SJSA1 (cell line): ENCODE measurements at regions not wholly inside any gene's neighbourhood (a gene's known extent, or its start where the extent isn't known, plus 50 kb on each side); places are given as distances from the start of the nearest gene placed in this dataset.

Source experiments
- DNase-seq, 2 experiments: peaks; one replicate each; pipeline ENCODE4 v3.0.0-alpha.2; 2015 to 2020; ENCODE audit warnings: low spot score in 2 of 2, low read depth in 1 of 2
- H3K27ac ChIP-seq: fragments of 250-450 bp; sonication (Bioruptor Pico); 2 replicates; pipeline ENCODE4 v1.5.1; 2020; ENCODE audit warnings: mild to moderate bottlenecking, moderate library complexity
- H3K27me3 ChIP-seq: fragments of 250-450 bp; sonication (Bioruptor Pico); replicated peaks from 2 replicates; pipeline ENCODE4 v1.5.1; 2020; ENCODE audit warnings: mild to moderate bottlenecking, moderate library complexity
- H3K36me3 ChIP-seq: fragments of 250-450 bp; sonication (Bioruptor Pico); 2 replicates; pipeline ENCODE4 v1.5.1; 2020; ENCODE audit warnings: mild to moderate bottlenecking
- H3K4me1 ChIP-seq: fragments of 250-450 bp; sonication (Bioruptor Pico); replicated peaks from 2 replicates; pipeline ENCODE4 v1.6.1; 2021; ENCODE audit warnings: mild to moderate bottlenecking
- H3K4me3 ChIP-seq: fragments of 250-450 bp; sonication (Bioruptor Pico); 2 replicates; pipeline ENCODE4 v1.5.1; 2020; ENCODE audit warnings: mild to moderate bottlenecking
- H3K9me3 ChIP-seq: fragments of 250-450 bp; sonication (Bioruptor Pico); replicated peaks from 2 replicates; pipeline ENCODE4 v1.5.1; 2020; ENCODE audit warnings: mild to moderate bottlenecking

DNA sequence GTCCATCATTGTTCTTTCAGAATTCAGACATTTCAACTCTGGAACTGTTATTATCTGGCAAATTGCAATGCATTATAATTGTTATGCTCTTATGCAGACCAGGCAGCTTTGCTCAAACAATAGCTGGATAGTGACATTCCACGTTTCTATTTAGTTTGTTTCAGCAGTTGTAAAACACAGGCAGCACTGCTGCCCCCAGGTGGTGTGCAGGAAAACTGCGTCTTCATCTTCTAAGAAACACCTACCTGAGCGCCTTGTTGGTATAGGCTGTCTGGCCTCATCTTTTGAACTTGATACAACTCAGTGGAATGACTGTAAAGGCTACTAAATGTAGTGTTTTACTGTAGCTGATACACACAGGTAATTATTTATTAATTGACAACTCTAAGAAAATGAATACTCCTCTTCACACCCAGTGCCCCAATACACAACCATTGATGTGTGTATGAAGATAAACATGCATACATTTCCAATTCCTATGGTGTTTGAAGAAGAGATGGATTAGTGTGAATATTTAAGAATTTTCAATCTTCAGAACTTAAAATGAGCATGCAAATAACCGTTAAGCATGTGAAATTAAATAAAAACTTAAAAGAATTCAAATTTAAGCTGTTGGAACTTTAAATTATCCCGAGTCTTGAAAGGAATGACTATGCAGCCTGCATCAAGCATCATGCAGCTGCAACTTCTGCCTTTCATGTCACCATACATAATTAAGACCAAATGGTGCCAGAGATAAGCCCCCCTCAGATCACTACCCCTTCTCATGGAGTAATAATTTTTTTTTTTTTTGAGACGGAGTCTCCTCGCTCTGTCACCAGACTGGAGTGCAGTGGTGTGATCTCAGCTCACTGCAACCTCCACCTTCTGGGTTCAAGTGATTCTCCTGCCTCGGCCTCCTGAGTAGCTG, 85.6 kb downstream of the CD8B2 start:
- Histone ChIP-seq H3K27ac (no peak overlapping the region), H3K4me3 (no peak overlapping the region), H3K27me3 (no peaks in the 10 kb centered on the region), H3K4me1 (no peaks in the 10 kb centered on the region), H3K9me3 (no peaks in the 10 kb centered on the region), H3K36me3 (no peaks in the 10 kb centered on the region)
- no peak for DNase-seq

DNA sequence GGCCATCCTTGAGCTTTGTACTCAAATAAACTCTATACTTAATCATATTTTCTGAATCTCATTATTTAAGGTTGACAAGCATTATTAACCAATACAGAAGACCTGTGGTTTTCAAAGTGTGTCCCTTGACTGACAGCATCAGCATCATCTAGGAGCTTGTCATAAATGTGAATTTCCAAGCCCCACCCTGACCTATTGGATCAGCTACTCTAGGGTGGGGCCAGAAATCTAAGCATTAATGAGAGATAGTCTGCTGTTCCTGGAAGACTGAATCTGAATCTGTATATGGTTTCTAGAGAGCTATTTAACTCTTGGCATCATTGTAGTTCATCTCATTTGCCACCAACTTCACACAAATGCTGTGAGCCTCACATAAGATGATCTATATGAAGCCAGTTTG, 86.6 kb downstream of the CD8B2 start:
- no peak for DNase-seq
- Histone ChIP-seq H3K4me1 (no peaks in the 10 kb centered on the region), H3K9me3 (no peaks in the 10 kb centered on the region), H3K36me3 (no peaks in the 10 kb centered on the region), H3K27me3 (no peaks in the 10 kb centered on the region), H3K27ac (no peak overlapping the region), H3K4me3 (no peak overlapping the region)

GRCh38 chr2:106575955-106576354, 88.8 kb downstream of the CD8B2 start:
- Histone ChIP-seq H3K36me3 (no peaks in the 10 kb centered on the region), H3K27me3 (no peaks in the 10 kb centered on the region), H3K27ac (no peak overlapping the region), H3K4me1 (no peaks in the 10 kb centered on the region), H3K9me3 (no peaks in the 10 kb centered on the region), H3K4me3 (no peak overlapping the region)
- no peak for DNase-seq

DNA sequence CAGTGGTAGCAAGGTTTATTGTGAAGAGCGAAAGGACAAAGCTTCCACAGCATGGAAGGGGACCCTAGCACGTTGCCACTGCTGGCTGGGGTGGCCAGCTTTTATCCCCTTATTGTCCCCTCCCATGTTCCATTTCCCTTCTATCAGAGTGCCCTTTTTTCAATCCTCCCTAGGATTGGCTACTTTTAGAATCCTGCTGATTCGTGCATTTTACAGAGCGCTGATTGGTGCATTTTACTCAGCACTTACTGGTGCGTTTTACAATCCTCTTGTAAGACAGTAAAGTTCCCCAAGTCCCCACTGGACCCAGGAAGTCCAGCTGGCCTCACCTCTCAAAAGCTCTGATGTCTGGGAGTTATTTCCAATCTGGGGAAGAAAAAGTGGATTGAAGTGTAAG, 90.1 kb downstream of the CD8B2 start:
- no peak for DNase-seq
- H3K4me1 ChIP-seq, result peaks cover 7% of the 10 kb centered on the region; the same call in 1 of the 2 replicates
- H3K4me3 ChIP-seq, result no peak overlapping the region
- H3K36me3 ChIP-seq, result no peaks in the 10 kb centered on the region
- no peak overlapping the region for H3K27ac ChIP-seq
- no peaks in the 10 kb centered on the region for H3K9me3 ChIP-seq
- 0 out of 2 replicates have a peak, but pooled peaks cover 5% of the 10 kb centered on the region for H3K27me3 ChIP-seq

- no peaks in the 10 kb centered on the region for H3K9me3 ChIP-seq
- H3K27ac ChIP-seq, result no peak overlapping the region
- no peak for DNase-seq
- 0 out of 2 replicates have a peak, but pooled peaks cover 5% of the 10 kb centered on the region for H3K27me3 ChIP-seq
- peaks cover 7% of the 10 kb centered on the region; the same call in 1 of the 2 replicates for H3K4me1 ChIP-seq
- no peaks in the 10 kb centered on the region for H3K36me3 ChIP-seq
- no peak overlapping the region for H3K4me3 ChIP-seq
Observed at GRCh38 chr2:106579750-106580197, 92.6 kb downstream of the CD8B2 start.

DNA sequence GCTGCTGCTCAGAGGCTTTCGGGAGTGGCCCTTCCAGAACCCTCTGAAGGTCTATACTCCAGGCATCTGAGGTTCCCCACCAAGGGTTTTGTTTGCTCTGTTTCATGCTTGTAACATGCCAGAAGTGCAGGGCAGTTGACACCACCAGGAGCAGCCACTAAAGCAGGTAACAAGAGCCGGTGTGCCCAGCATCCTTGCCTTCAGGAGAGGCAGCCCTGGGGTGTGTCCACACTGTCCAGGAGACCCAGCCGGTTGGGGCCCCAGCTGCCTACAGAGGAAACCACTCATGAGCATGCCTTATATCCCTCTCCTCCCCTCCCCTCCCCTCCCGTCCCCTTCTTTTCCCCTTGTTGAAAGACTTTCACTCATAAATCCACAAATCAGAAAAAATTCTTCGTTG, 93.1 kb downstream of the CD8B2 start:
- Histone ChIP-seq H3K27me3 (0 out of 2 replicates have a peak, but pooled peaks cover 5% of the 10 kb centered on the region), H3K4me3 (no peak overlapping the region), H3K36me3 (no peaks in the 10 kb centered on the region), H3K4me1 (peaks cover 7% of the 10 kb centered on the region; the same call in 1 of the 2 replicates), H3K9me3 (no peaks in the 10 kb centered on the region), H3K27ac (no peak overlapping the region)
- no peak for DNase-seq

GRCh38 chr2:106581328-106581727, 94.2 kb downstream of the CD8B2 start:
- Histone ChIP-seq H3K36me3 (no peaks in the 10 kb centered on the region), H3K27me3 (0 out of 2 replicates have a peak, but pooled peaks cover 5% of the 10 kb centered on the region), H3K4me3 (no peak overlapping the region), H3K4me1 (peaks cover 7% of the 10 kb centered on the region; the same call in 1 of the 2 replicates), H3K27ac (no peak overlapping the region), H3K9me3 (no peaks in the 10 kb centered on the region)
- no peak for DNase-seq

GRCh38 chr2:106581755-106582147, 94.6 kb downstream of the CD8B2 start:
- Histone ChIP-seq H3K27me3 (0 out of 2 replicates have a peak, but pooled peaks cover 5% of the 10 kb centered on the region), H3K4me1 (peaks cover 7% of the 10 kb centered on the region; the same call in 1 of the 2 replicates), H3K27ac (no peak overlapping the region), H3K36me3 (no peaks in the 10 kb centered on the region), H3K9me3 (no peaks in the 10 kb centered on the region), H3K4me3 (no peak overlapping the region)
- DNase-seq, result no peak

- 0 out of 2 replicates have a peak, but pooled peaks cover 5% of the 10 kb centered on the region for H3K27me3 ChIP-seq
Observed at GRCh38 chr2:106582148-106583143, 95.3 kb downstream of the CD8B2 start.

GRCh38 chr2:106584304-106584954, 97.3 kb downstream of the CD8B2 start:
- Histone ChIP-seq H3K27ac (no peak overlapping the region), H3K4me1 (peaks cover 7% of the 10 kb centered on the region; the same call in 1 of the 2 replicates), H3K36me3 (no peaks in the 10 kb centered on the region), H3K27me3 (0 out of 2 replicates have a peak, but pooled peaks cover 5% of the 10 kb centered on the region), H3K9me3 (no peaks in the 10 kb centered on the region), H3K4me3 (no peak overlapping the region)
- DNase-seq, result no peak

More at GRCh38 chr2:106582148-106583143, 95.3 kb downstream of the CD8B2 start:
- H3K27ac ChIP-seq, result no peak overlapping the region
- DNase-seq, result peak; percentile 66 to 72
- peaks cover 7% of the 10 kb centered on the region; the same call in 1 of the 2 replicates for H3K4me1 ChIP-seq
- no peaks in the 10 kb centered on the region for H3K36me3 ChIP-seq
- no peak overlapping the region for H3K4me3 ChIP-seq
- no peaks in the 10 kb centered on the region for H3K9me3 ChIP-seq

- no peak for DNase-seq
- H3K27me3 ChIP-seq, result no peaks in the 10 kb centered on the region
- H3K9me3 ChIP-seq, result no peaks in the 10 kb centered on the region
- no peaks in the 10 kb centered on the region for H3K4me1 ChIP-seq
- H3K4me3 ChIP-seq, result no peak overlapping the region
- no peak overlapping the region for H3K27ac ChIP-seq
- H3K36me3 ChIP-seq, result no peaks in the 10 kb centered on the region
Observed at GRCh38 chr2:106596844-106597243, 109.7 kb downstream of the CD8B2 start.

DNA sequence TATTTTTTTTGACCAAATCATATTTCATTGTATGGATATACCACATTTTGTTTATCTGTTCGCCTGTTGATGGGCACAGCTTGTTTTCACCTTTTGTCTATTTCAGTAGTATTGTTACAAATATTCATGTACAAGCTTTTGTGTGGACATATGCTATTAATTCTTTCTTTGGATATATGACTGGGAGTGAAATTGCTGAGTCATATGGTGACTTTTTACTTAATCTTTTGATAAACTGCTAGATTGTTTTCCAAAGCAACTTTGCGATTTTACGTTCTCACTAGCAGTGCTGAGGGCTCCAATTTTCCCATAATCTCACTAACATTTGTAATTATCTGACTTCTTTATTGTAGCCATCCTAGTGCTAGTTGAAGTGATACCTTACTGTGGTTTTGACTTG, 112.4 kb downstream of the CD8B2 start:
- Histone ChIP-seq H3K27ac (no peak overlapping the region), H3K9me3 (no peaks in the 10 kb centered on the region), H3K4me1 (no peaks in the 10 kb centered on the region), H3K27me3 (no peaks in the 10 kb centered on the region), H3K4me3 (no peak overlapping the region), H3K36me3 (no peaks in the 10 kb centered on the region)
- DNase-seq, result no peak

DNA sequence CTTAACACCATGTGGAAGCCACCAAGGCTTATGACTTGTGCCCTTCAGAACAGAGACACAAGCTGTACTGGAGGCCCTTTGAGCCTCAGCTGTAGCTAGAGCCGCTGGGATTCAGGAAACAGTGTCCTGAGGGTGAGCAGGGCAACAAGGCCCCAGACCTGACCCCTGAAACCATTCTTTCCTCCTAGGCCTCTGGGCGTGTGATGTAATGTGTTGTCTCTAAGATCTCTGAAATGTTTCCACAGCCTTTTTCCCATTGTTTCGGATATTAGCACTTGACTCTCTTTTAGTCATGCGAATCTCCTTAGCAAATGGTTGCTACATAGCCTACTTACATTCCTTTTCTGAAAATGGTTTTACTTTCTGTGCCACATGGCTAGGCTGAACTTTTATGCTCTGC, 114.9 kb downstream of the CD8B2 start:
- no peaks in the 10 kb centered on the region for H3K4me1 ChIP-seq
- no peaks in the 10 kb centered on the region for H3K27me3 ChIP-seq
- H3K27ac ChIP-seq, result no peak overlapping the region
- H3K9me3 ChIP-seq, result no peaks in the 10 kb centered on the region
- no peaks in the 10 kb centered on the region for H3K36me3 ChIP-seq
- DNase-seq, result no peak
- no peak overlapping the region for H3K4me3 ChIP-seq
